Esophagus squamous epithelium (tissue), 5 donors: ENCODE measurements at regions not wholly inside any gene's neighbourhood (a gene's known extent, or its start where the extent isn't known, plus 50 kb on each side); places are given as distances from the start of the nearest gene placed in this dataset.

ENCODE experiments used
- DNase-seq: peaks from one replicate; lab custom pipeline; 2025; lab: John Stamatoyannopoulos, UW
- H3K27ac ChIP-seq, 4 donors: fragments of 200-600 bp; sonication (generic); one replicate each; pipeline ENCODE4 v1.5.1; 2016 to 2019; ENCODE audit warnings: mild to moderate bottlenecking in 1 of 4
- H3K27me3 ChIP-seq, 4 donors: fragments of 200-600 bp; sonication (generic); 1 replicate in 3 of 4; 2 replicates in 1 of 4; pipeline versions ENCODE4 v1.5.1 to v1.6.0; 2017 to 2021; ENCODE audit warnings: antibody characterized with exemption in 1 of 4
- H3K36me3 ChIP-seq, 3 donors: fragments of 200-600 bp; sonication (generic); one replicate each; pipeline ENCODE4 v1.5.1; 2016 to 2019
- H3K4me1 ChIP-seq, 3 donors: fragments of 200-600 bp; sonication (generic); one replicate each; pipeline ENCODE4 v1.5.1; 2017 to 2019
- H3K4me3 ChIP-seq, 4 donors: fragments of 200-600 bp; sonication (generic); 1 replicate in 3 of 4; 2 replicates in 1 of 4; pipeline ENCODE4 v1.5.1; 2016 to 2019; ENCODE audit warnings: mild to moderate bottlenecking in 2 of 4, moderate library complexity in 1 of 4
- H3K9me3 ChIP-seq, 3 donors: fragments of 200-600 bp; sonication (generic); one replicate each; pipeline ENCODE4 v1.5.1; 2016 to 2019
- CTCF ChIP-seq, 6 experiments: fragments of 450-650 bp in 4 of 6; fragments of 200-600 bp in 2 of 6; sonication (generic) in 2 of 6; IDR thresholded peaks; one replicate each; pipeline ENCODE4 v1.5.1; 2016 to 2019; ENCODE audit warnings: antibody characterized with exemption in 6 of 6, mild to moderate bottlenecking in 4 of 6, moderate library complexity in 4 of 6
- POLR2A ChIP-seq, 4 donors: fragments of 450-650 bp; IDR thresholded peaks; one replicate each; pipeline ENCODE4 v1.6.1; 2017; ENCODE audit warnings: antibody characterized with exemption in 4 of 4, mild to moderate bottlenecking in 4 of 4, moderate library complexity in 3 of 4
- WGBS, 2 donors: methylation state at CpG; one replicate each; pipeline ENCODE4 v1.1.5; 2018; 5-methylcytosine and 5-hydroxymethylcytosine counted together
- intact Hi-C: fragments of 100-400 bp; cut with DNase I; formaldehyde crosslinking; loops from one replicate; pipeline ENCODE4 v1.15.0; 2022
- donor health status: DM: yes; HTN: yes; CAD: no.

- Histone ChIP-seq H3K27me3 (peaks cover 0 to 45% (median 0%) of the 10 kb centered on the region in 4 donors), H3K4me3 (no peak overlapping the region), H3K27ac (no peak overlapping the region), H3K4me1 (no peaks in the 10 kb centered on the region), H3K9me3 (no peaks in the 10 kb centered on the region), H3K36me3 (no peaks in the 10 kb centered on the region)
- TF ChIP-seq CTCF (IDR thresholded peaks at IDR 0.05): no peak
- TF ChIP-seq POLR2A (IDR thresholded peaks at IDR 0.05): no peak
- WGBS, 2 donors: 39 to 42% methylated on average over 9 to 11 of the region's 15 CpGs
- intact Hi-C loops: no loop called here
- no peak for DNase-seq
These were observed 74.7 kb upstream of the PPP2R2D start for GRCh38 chr10:131825960-131826650.

DNA sequence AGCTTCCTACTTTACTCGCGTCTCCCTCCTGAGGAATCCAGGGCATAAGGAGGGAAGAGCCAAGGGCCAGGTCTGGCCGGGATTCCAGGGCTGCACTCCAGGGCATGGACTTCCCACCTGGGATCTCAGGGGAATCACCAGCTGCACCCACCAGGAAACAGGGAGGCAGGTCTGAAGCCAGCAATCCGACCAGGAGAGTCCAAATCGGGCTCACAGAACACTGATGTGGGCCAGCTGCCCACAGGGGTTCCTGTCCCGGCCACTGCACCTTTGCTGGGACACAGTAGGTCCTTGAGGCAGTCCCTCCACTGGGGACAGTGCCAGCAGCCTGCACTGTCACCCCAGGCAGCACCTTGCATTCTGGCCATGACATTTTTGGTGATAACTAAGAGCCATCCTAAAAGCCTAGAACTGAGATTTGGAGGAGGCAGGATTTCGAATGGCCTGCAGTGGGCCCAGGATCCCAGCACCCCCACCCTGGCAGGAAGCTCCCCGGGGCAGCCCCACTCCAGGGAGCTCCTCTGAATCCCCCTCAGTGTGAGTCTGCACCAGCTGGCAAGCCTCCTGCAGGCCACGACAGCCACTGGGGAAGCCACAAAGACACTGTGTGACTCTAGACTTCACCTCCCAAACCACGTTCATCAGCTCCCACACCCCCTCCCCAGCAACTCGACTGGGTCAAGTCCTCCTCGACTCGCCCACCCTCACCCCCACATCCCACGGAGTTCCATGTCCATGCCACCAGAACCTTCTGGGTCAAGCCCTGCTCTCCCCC lies 71.5 kb upstream of the PPP2R2D start:
- H3K27me3 ChIP-seq: peaks cover 0 to 60% (median 0%) of the 10 kb centered on the region in 4 donors

GRCh38 chr10:131830446-131831130 lies 70.2 kb upstream of the PPP2R2D start:
- H3K27me3 ChIP-seq: peaks cover 0 to 47% (median 0%) of the 10 kb centered on the region in 4 donors
- TF ChIP-seq POLR2A (IDR thresholded peaks at IDR 0.05) (no peak), CTCF (IDR thresholded peaks at IDR 0.05) (no peak)
- no peaks in the 10 kb centered on the region for H3K9me3 ChIP-seq
- H3K4me1 ChIP-seq: no peaks in the 10 kb centered on the region
- 0 to 67% methylated on average over 1 to 4 of the region's 13 CpGs for WGBS, 2 donors
- intact Hi-C loops: no loop called here
- H3K27ac ChIP-seq: no peak overlapping the region
- no peak overlapping the region for H3K4me3 ChIP-seq
- H3K36me3 ChIP-seq: no peaks in the 10 kb centered on the region
- no peak for DNase-seq

More for the DNA sequence above, 71.5 kb upstream of the PPP2R2D start:
- no peak overlapping the region for H3K27ac ChIP-seq
- no peak overlapping the region for H3K4me3 ChIP-seq
- intact Hi-C loops: no loop called here
- no peak for TF ChIP-seq POLR2A (IDR thresholded peaks at IDR 0.05)
- no peak for TF ChIP-seq CTCF (IDR thresholded peaks at IDR 0.05)
- no peak for DNase-seq
- H3K4me1 ChIP-seq: no peaks in the 10 kb centered on the region
- H3K36me3 ChIP-seq: no peaks in the 10 kb centered on the region
- H3K9me3 ChIP-seq: no peaks in the 10 kb centered on the region
- 69 to 70% methylated on average over 7 to 8 of the region's 14 CpGs for WGBS, 2 donors

DNA sequence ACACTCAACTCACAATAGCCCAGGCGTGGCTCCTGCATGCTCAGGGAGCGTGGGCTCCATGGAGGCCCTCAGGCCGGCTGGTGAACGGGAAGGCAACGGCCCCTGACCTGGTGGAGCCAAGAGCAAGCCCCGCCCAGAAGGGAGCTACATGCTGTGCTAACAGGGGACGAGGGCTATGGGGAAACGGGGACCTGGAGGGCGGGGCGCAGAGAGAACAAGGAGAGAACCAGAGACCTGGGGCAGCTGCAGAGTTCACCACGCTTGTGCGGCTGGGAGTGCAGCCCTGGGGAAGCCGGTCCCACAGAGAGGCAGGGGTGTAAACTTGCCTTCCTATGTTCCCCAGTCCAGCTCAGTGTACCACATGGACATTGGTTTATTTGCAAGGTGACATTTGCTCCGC lies 69.2 kb upstream of the PPP2R2D start:
- intact Hi-C loops: no loop called here
- Histone ChIP-seq H3K27me3 (peaks cover 0 to 40% (median 0%) of the 10 kb centered on the region in 4 donors), H3K4me3 (no peak overlapping the region), H3K4me1 (no peaks in the 10 kb centered on the region), H3K9me3 (no peaks in the 10 kb centered on the region), H3K27ac (no peak overlapping the region), H3K36me3 (no peaks in the 10 kb centered on the region)
- 71 to 73% methylated on average over 5 to 8 of the region's 14 CpGs for WGBS, 2 donors
- TF ChIP-seq POLR2A (IDR thresholded peaks at IDR 0.05): no peak
- TF ChIP-seq CTCF (IDR thresholded peaks at IDR 0.05): no peak
- DNase-seq: no peak
